ENCODE measurements at regions not wholly inside any gene's neighbourhood (a gene's known extent, or its start where the extent isn't known, plus 50 kb on each side); places are given as distances from the start of the nearest gene placed in this dataset.

DNA sequence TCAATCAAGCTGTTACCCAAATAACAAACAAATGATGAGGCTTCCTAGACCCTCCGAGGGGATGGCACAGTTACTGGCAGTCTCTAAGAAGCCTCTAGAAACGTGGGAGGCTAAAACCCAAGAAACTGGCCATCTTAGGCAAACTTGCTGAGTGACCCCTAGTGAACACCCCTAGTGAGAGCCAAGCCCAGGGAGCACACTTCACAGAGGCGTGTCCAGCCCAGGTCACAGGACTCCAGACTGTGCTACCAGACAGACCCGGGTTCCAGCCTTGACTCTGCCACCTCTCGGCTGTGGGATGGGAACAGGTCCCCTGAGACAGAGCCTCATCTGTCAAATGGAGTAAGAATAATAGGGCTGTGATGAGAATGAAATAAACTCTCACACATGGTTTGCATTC, 83.5 kb upstream of the ASAP2 start:
- Histone ChIP-seq H3K4me1 (ENCODE audit: insufficient read depth, low read length) (no peaks in the 10 kb centered on the region), H3K27me3 (ENCODE audit: control insufficient read depth in 1 of 2, insufficient read depth in 2 of 2, low read length in 2 of 2) (no peaks in the 10 kb centered on the region), H3K27ac (ENCODE audit: low read depth in 1 of 2, low read length in 2 of 2) (no peak overlapping the region), H3K4me3 (ENCODE audit: low read length) (no peak overlapping the region), H3K9me3 (ENCODE audit: control insufficient read depth in 1 of 2, insufficient read depth in 1 of 2, low read length in 2 of 2) (peaks cover 0 to 9% of the 10 kb centered on the region in 2 experiments), H3K36me3 (ENCODE audit: insufficient read depth, low read length) (no peaks in the 10 kb centered on the region)
- intact Hi-C loops (cut with DNase I, micrococcal nuclease) = no loop called here
- ATAC-seq (ENCODE audit: poor library complexity) (no peak), DNase-seq (no peak)
- H3K9me3 Mint-ChIP-seq = peaks cover 3% of the 10 kb centered on the region
- CTCF ChIA-PET = no interaction called here
- H3K36me3 Mint-ChIP-seq (ENCODE audit: low read depth) = no peaks in the 10 kb centered on the region
- TF ChIP-seq, protein P1, sequence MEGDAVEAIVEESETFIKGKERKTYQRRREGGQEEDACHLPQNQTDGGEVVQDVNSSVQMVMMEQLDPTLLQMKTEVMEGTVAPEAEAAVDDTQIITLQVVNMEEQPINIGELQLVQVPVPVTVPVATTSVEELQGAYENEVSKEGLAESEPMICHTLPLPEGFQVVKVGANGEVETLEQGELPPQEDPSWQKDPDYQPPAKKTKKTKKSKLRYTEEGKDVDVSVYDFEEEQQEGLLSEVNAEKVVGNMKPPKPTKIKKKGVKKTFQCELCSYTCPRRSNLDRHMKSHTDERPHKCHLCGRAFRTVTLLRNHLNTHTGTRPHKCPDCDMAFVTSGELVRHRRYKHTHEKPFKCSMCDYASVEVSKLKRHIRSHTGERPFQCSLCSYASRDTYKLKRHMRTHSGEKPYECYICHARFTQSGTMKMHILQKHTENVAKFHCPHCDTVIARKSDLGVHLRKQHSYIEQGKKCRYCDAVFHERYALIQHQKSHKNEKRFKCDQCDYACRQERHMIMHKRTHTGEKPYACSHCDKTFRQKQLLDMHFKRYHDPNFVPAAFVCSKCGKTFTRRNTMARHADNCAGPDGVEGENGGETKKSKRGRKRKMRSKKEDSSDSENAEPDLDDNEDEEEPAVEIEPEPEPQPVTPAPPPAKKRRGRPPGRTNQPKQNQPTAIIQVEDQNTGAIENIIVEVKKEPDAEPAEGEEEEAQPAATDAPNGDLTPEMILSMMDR (IDR thresholded peaks at IDR 0.05) = no peak
- H3K4me3 Mint-ChIP-seq = no peak overlapping the region
- no peaks in the 10 kb centered on the region for H3K4me1 Mint-ChIP-seq (ENCODE audit: low read depth)
- peaks cover 9% of the 10 kb centered on the region for H3K27me3 Mint-ChIP-seq
- POLR2A ChIA-PET = no interaction called here
- H3K27ac Mint-ChIP-seq = no peak overlapping the region

DNA sequence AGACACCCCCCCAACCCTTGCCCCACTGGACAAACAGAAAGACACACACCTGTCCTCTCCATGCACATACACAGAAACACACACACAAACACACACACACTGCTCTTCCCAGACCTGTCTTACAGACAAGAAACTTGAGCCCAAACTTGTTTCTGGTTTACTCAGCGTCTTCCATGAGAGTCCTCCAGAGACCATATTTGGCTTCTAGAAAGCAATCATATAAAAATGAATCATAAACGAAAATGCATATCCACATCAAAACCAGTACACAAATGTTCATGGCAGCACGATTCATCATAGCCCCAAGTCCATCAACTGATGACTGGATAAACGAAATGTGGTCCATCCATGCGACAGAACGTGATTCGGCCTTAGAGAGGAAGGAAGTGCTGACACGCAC, 84.2 kb upstream of the ASAP2 start:
- Mint-ChIP-seq H3K27me3 (peaks cover 9% of the 10 kb centered on the region), H3K27ac (no peak overlapping the region), H3K9me3 (peaks cover 3% of the 10 kb centered on the region), H3K4me3 (no peak overlapping the region), H3K36me3 (ENCODE audit: low read depth) (no peaks in the 10 kb centered on the region), H3K4me1 (ENCODE audit: low read depth) (no peaks in the 10 kb centered on the region)
- Histone ChIP-seq H3K4me3 (ENCODE audit: low read length) (no peak overlapping the region), H3K27me3 (ENCODE audit: control insufficient read depth in 1 of 2, insufficient read depth in 2 of 2, low read length in 2 of 2) (no peaks in the 10 kb centered on the region), H3K4me1 (ENCODE audit: insufficient read depth, low read length) (no peaks in the 10 kb centered on the region), H3K9me3 (ENCODE audit: control insufficient read depth in 1 of 2, insufficient read depth in 1 of 2, low read length in 2 of 2) (peaks cover 0 to 9% of the 10 kb centered on the region in 2 experiments), H3K36me3 (ENCODE audit: insufficient read depth, low read length) (no peaks in the 10 kb centered on the region), H3K27ac (ENCODE audit: low read depth in 1 of 2, low read length in 2 of 2) (no peak overlapping the region)
- intact Hi-C loops (cut with DNase I, micrococcal nuclease) = no loop called here
- ChIA-PET CTCF (no interaction called here), POLR2A (no interaction called here)
- no peak for ATAC-seq (ENCODE audit: poor library complexity)
- no peak for DNase-seq
- TF ChIP-seq, protein P1 (IDR thresholded peaks at IDR 0.05) = no peak

DNA sequence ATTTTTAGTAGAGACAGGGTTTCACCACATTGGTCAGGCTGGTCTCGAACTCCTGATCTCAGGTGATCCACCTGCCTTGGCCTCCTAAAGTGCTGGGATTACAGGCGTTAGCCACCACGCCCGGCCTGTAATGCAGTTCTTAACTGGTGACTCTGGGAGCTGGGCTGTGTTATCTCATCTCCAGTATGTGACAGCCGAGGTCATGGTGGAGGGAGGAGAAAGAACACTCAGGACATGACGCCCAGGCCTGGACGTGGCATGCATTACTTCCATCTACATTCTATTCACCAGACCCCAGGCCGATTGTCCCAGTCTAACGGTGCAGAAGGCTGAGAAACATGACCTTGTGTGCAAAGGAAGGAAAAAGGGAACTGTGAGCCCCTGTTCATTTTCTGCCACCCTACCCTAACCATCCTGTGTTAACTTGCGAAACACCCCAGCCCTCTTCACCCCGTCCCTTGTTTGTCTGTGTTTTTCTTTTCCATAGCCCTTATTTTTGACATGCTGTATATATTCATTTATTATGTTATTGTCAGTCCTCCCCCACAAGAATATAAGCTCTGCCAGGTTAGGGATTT, 88.1 kb upstream of the ASAP2 start:
- Histone ChIP-seq H3K9me3 (ENCODE audit: control insufficient read depth in 1 of 2, insufficient read depth in 1 of 2, low read length in 2 of 2) (no peaks in the 10 kb centered on the region), H3K27ac (ENCODE audit: low read depth in 1 of 2, low read length in 2 of 2) (no peak overlapping the region), H3K4me3 (ENCODE audit: low read length) (no peak overlapping the region), H3K36me3 (ENCODE audit: insufficient read depth, low read length) (no peaks in the 10 kb centered on the region), H3K4me1 (ENCODE audit: insufficient read depth, low read length) (no peaks in the 10 kb centered on the region), H3K27me3 (ENCODE audit: control insufficient read depth in 1 of 2, insufficient read depth in 2 of 2, low read length in 2 of 2) (no peaks in the 10 kb centered on the region)
- H3K9me3 Mint-ChIP-seq = no peaks in the 10 kb centered on the region
- ChIA-PET CTCF (no interaction called here), POLR2A (no interaction called here)
- H3K4me3 Mint-ChIP-seq = no peak overlapping the region
- ATAC-seq (ENCODE audit: poor library complexity) (no peak), DNase-seq (no peak)
- H3K36me3 Mint-ChIP-seq (ENCODE audit: low read depth) = no peaks in the 10 kb centered on the region
- H3K27ac Mint-ChIP-seq = no peak overlapping the region
- intact Hi-C loops (cut with DNase I, micrococcal nuclease) = loop anchor here in 1 of 2 experiments (10.0 kb wide), 1 partner anchor 244 kb away; no protein-coding TSS in a partner anchor
- TF ChIP-seq, protein P1 (IDR thresholded peaks at IDR 0.05) = no peak
- H3K27me3 Mint-ChIP-seq = peaks cover 9% of the 10 kb centered on the region
- no peaks in the 10 kb centered on the region for H3K4me1 Mint-ChIP-seq (ENCODE audit: low read depth)

Data from CD4-positive, alpha-beta T cell (primary cell).